ENCODE measurements at regions not wholly inside any gene's neighbourhood (a gene's known extent, or its start where the extent isn't known, plus 50 kb on each side); places are given as distances from the start of the nearest gene placed in this dataset.

GRCh38 chr11:130650456-130651030 lies 202.1 kb downstream of the ADAMTS15 start:
- DNase-seq (ENCODE audit: low read depth, low spot score), result no peak
- Histone ChIP-seq H3K36me3 (ENCODE audit: insufficient read depth, low read length) (no peaks in the 10 kb centered on the region), H3K9ac (ENCODE audit: insufficient read length) (no peak overlapping the region), H3K4me3 (no peak overlapping the region), H3K9me3 (ENCODE audit: low read depth, low read length) (no peaks in the 10 kb centered on the region), H3K27ac (no peak overlapping the region)
- no peak for TF ChIP-seq POLR2AphosphoS5 (IDR thresholded peaks at IDR 0.05; ENCODE audit: borderline replicate concordance, low read depth, low read length)
- no peak for TF ChIP-seq FOXP2 (optimal IDR thresholded peaks at IDR 0.05; ENCODE audit: control extremely low read depth, extremely low read length, insufficient read depth)
- TF ChIP-seq EZH2 (IDR thresholded peaks at IDR 0.05), result no peak

GRCh38 chr11:130651066-130651855 lies 202.8 kb downstream of the ADAMTS15 start:
- no peak for DNase-seq (ENCODE audit: low read depth, low spot score)
- Histone ChIP-seq H3K9ac (ENCODE audit: insufficient read length) (no peak overlapping the region), H3K4me3 (no peak overlapping the region), H3K27ac (no peak overlapping the region), H3K9me3 (ENCODE audit: low read depth, low read length) (no peaks in the 10 kb centered on the region), H3K36me3 (ENCODE audit: insufficient read depth, low read length) (no peaks in the 10 kb centered on the region)
- TF ChIP-seq FOXP2 (optimal IDR thresholded peaks at IDR 0.05; ENCODE audit: control extremely low read depth, extremely low read length, insufficient read depth) (no peak), POLR2AphosphoS5 (IDR thresholded peaks at IDR 0.05; ENCODE audit: borderline replicate concordance, low read depth, low read length) (no peak), EZH2 (IDR thresholded peaks at IDR 0.05) (no peak)

- no peak for TF ChIP-seq POLR2AphosphoS5 (IDR thresholded peaks at IDR 0.05; ENCODE audit: borderline replicate concordance, low read depth, low read length)
- no peak for TF ChIP-seq FOXP2 (optimal IDR thresholded peaks at IDR 0.05; ENCODE audit: control extremely low read depth, extremely low read length, insufficient read depth)
- TF ChIP-seq EZH2 (IDR thresholded peaks at IDR 0.05), result no peak
- H3K36me3 ChIP-seq (ENCODE audit: insufficient read depth, low read length), result no peaks in the 10 kb centered on the region
- H3K9me3 ChIP-seq (ENCODE audit: low read depth, low read length), result no peaks in the 10 kb centered on the region
- no peak for DNase-seq (ENCODE audit: low read depth, low spot score)
- no peak overlapping the region for H3K4me3 ChIP-seq
- no peak overlapping the region for H3K9ac ChIP-seq (ENCODE audit: insufficient read length)
- H3K27ac ChIP-seq, result no peak overlapping the region
These were observed 204.4 kb downstream of the ADAMTS15 start for GRCh38 chr11:130652671-130653335.

- no peak for DNase-seq (ENCODE audit: low read depth, low spot score)
- Histone ChIP-seq H3K36me3 (ENCODE audit: insufficient read depth, low read length) (no peaks in the 10 kb centered on the region), H3K4me3 (no peak overlapping the region), H3K9ac (ENCODE audit: insufficient read length) (no peak overlapping the region), H3K27ac (no peak overlapping the region), H3K9me3 (ENCODE audit: low read depth, low read length) (no peaks in the 10 kb centered on the region)
- no peak for TF ChIP-seq EZH2 (IDR thresholded peaks at IDR 0.05)
- no peak for TF ChIP-seq FOXP2 (optimal IDR thresholded peaks at IDR 0.05; ENCODE audit: control extremely low read depth, extremely low read length, insufficient read depth)
- no peak for TF ChIP-seq POLR2AphosphoS5 (IDR thresholded peaks at IDR 0.05; ENCODE audit: borderline replicate concordance, low read depth, low read length)
These were observed 205.6 kb downstream of the ADAMTS15 start for GRCh38 chr11:130653838-130654636.

GRCh38 chr11:130655300-130655699 lies 206.9 kb downstream of the ADAMTS15 start:
- no peak for TF ChIP-seq EZH2 (IDR thresholded peaks at IDR 0.05)
- Histone ChIP-seq H3K36me3 (ENCODE audit: insufficient read depth, low read length) (no peaks in the 10 kb centered on the region), H3K4me3 (no peak overlapping the region), H3K9ac (ENCODE audit: insufficient read length) (no peak overlapping the region), H3K27ac (no peak overlapping the region), H3K9me3 (ENCODE audit: low read depth, low read length) (no peaks in the 10 kb centered on the region)
- DNase-seq (ENCODE audit: low read depth, low spot score), result no peak

GRCh38 chr11:130666781-130667251 lies 218.4 kb downstream of the ADAMTS15 start:
- no peaks in the 10 kb centered on the region for H3K36me3 ChIP-seq (ENCODE audit: insufficient read depth, low read length)
- no peak for TF ChIP-seq EZH2 (IDR thresholded peaks at IDR 0.05)
- TF ChIP-seq FOXP2 (optimal IDR thresholded peaks at IDR 0.05; ENCODE audit: control extremely low read depth, extremely low read length, insufficient read depth), result no peak
- TF ChIP-seq POLR2AphosphoS5 (IDR thresholded peaks at IDR 0.05; ENCODE audit: borderline replicate concordance, low read depth, low read length), result no peak
- H3K9me3 ChIP-seq (ENCODE audit: low read depth, low read length), result no peaks in the 10 kb centered on the region
- DNase-seq (ENCODE audit: low read depth, low spot score), result no peak
- H3K4me3 ChIP-seq, result no peak overlapping the region
- H3K9ac ChIP-seq (ENCODE audit: insufficient read length), result no peak overlapping the region
- no peak overlapping the region for H3K27ac ChIP-seq

- Histone ChIP-seq H3K27ac (no peak overlapping the region), H3K9ac (ENCODE audit: insufficient read length) (no peak overlapping the region), H3K36me3 (ENCODE audit: insufficient read depth, low read length) (no peaks in the 10 kb centered on the region), H3K4me3 (no peak overlapping the region), H3K9me3 (ENCODE audit: low read depth, low read length) (no peaks in the 10 kb centered on the region)
- TF ChIP-seq FOXP2 (optimal IDR thresholded peaks at IDR 0.05; ENCODE audit: control extremely low read depth, extremely low read length, insufficient read depth), result no peak
- TF ChIP-seq EZH2 (IDR thresholded peaks at IDR 0.05), result no peak
- DNase-seq (ENCODE audit: low read depth, low spot score), result no peak
These were observed 220.3 kb downstream of the ADAMTS15 start for GRCh38 chr11:130668751-130669150.

- no peaks in the 10 kb centered on the region for H3K9me3 ChIP-seq (ENCODE audit: low read depth, low read length)
- H3K4me3 ChIP-seq, result no peak overlapping the region
- H3K27ac ChIP-seq, result no peak overlapping the region
- no peak for DNase-seq (ENCODE audit: low read depth, low spot score)
- no peak overlapping the region for H3K9ac ChIP-seq (ENCODE audit: insufficient read length)
- no peak for TF ChIP-seq EZH2 (IDR thresholded peaks at IDR 0.05)
- no peak for TF ChIP-seq FOXP2 (optimal IDR thresholded peaks at IDR 0.05; ENCODE audit: control extremely low read depth, extremely low read length, insufficient read depth)
- TF ChIP-seq POLR2AphosphoS5 (IDR thresholded peaks at IDR 0.05; ENCODE audit: borderline replicate concordance, low read depth, low read length), result no peak
- H3K36me3 ChIP-seq (ENCODE audit: insufficient read depth, low read length), result no peaks in the 10 kb centered on the region
These were observed 221.8 kb downstream of the ADAMTS15 start for GRCh38 chr11:130670200-130670599.
